Right lobe of liver (tissue), 4 donors: ENCODE measurements at regions not wholly inside any gene's neighbourhood (a gene's known extent, or its start where the extent isn't known, plus 50 kb on each side); places are given as distances from the start of the nearest gene placed in this dataset.
A peak's percentile ranks its signal among the peaks of the same experiment; 100 is the strongest.

Experiments
- POLR2A ChIP-seq: fragments of 450-650 bp; IDR thresholded peaks from one replicate; pipeline ENCODE4 v1.6.1; 2017; ENCODE audit warnings: antibody characterized with exemption, mild to moderate bottlenecking
- TF ChIP-seq, protein P1 (sequence below), 4 donors: fragments of 200-600 bp in 3 of 4; fragments of 450-650 bp in 1 of 4; IDR thresholded peaks; one replicate each; pipeline versions ENCODE4 v1.5.1 to v1.8.0; 2016 to 2022; ENCODE audit warnings: antibody characterized with exemption in 4 of 4, mild to moderate bottlenecking in 2 of 4
- donor health status: DM: no; HTN: no; CAD: no.
- donor health status: DM: no; HTN: no; CAD: no.
- donor health status: DM: no; HTN: yes; CAD: no.

GRCh38 chr1:54488779-54489626 is 59.0 kb upstream of the ACOT11 start:
- TF ChIP-seq, protein P1, sequence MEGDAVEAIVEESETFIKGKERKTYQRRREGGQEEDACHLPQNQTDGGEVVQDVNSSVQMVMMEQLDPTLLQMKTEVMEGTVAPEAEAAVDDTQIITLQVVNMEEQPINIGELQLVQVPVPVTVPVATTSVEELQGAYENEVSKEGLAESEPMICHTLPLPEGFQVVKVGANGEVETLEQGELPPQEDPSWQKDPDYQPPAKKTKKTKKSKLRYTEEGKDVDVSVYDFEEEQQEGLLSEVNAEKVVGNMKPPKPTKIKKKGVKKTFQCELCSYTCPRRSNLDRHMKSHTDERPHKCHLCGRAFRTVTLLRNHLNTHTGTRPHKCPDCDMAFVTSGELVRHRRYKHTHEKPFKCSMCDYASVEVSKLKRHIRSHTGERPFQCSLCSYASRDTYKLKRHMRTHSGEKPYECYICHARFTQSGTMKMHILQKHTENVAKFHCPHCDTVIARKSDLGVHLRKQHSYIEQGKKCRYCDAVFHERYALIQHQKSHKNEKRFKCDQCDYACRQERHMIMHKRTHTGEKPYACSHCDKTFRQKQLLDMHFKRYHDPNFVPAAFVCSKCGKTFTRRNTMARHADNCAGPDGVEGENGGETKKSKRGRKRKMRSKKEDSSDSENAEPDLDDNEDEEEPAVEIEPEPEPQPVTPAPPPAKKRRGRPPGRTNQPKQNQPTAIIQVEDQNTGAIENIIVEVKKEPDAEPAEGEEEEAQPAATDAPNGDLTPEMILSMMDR (IDR thresholded peaks at IDR 0.05): peak; percentile 96 to 98 (median 97)
- TF ChIP-seq POLR2A: no peak
